ENCODE measurements at regions not wholly inside any gene's neighbourhood (a gene's known extent, or its start where the extent isn't known, plus 50 kb on each side); places are given as distances from the start of the nearest gene placed in this dataset.
"Not testable (repeated sequence)": the region's sequence is repeated elsewhere in the genome, so short reads cannot be mapped to it uniquely, and the experiment has no call there.

DNA sequence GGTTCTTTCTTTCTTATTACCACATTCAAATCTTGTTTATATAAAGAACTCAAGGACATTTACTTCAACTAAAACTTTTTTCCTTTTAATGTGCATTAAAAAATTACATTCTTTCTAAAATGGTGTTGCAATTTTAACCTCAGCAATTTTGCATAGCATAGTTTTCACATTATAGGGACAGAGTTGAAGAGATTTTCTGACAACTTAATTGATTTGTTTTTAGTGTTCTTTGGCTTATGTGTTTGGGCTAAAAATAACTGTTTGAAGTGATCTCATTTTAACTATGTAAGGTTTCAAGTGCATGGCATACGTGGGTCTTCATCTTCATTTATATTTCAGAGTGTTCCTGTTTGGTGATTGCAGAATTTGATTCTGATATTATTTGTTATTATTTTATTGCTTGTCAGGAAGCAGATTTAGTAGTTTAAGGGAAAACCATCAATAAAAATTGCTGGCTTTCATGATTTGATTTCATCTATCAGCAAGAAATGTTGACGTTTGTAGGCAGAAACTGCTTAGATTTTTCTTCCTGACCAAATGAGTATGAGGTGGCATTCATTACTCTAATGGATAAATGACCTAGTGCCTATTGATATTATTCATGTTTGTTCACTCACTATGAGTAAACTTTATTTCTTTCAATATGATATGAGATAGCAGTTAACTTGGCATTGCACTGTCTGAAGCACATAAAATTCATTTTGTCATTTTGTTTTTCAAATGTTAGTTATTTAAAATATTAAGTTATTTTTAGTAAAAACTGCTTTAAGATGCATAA, 398.4 kb downstream of the NUP35 start:
- in situ Hi-C loops (cut with HindIII; ENCODE audit: low sequenced_read_pairs): no loop called here

DNA sequence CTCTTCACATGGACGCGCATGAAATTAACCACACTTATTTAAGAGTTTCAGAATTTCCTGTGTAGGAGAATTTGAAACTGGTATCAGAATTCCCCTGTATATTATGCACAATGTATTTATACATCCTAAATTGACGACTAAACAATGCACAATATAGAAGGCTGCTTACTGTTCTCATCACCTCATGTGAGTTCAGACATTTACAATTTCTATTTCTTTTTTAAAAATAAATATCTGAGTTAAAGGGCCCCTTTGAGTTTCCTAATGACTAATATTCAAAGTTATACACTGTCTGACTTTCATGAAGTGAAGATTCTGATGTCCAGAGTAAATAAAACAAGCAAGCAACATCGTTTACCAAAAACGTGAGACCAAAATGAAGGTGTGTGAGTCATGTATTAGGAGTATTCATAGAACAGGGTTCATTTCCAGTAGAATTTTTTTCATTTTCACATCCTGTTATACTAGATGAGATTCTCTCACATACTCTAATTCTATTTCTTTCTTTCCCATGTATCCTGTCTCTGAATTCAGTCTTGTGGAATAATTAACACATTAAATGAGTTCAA, 406.2 kb downstream of the NUP35 start:
- in situ Hi-C loops (cut with HindIII; ENCODE audit: low sequenced_read_pairs): no loop called here

DNA sequence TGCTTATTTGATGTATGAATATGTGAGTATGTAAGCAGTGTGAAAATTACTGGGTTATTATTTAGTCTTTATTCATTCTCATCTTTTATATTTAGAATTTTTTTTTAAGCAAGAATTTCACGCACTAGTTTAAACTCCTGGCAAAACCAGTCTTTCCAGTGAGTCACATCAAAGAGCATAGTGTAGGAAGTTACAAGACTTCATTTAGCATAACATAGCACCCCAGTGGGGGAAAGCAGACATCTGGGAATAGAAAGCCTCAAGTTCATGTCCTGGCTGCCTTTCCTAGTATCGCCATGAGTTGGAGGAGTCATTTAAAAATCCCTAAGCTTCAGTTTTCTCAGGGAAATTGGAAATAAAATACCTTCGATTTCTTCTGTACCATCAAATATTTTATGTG, 408.3 kb downstream of the NUP35 start:
- in situ Hi-C loops (cut with HindIII; ENCODE audit: low sequenced_read_pairs): no loop called here

DNA sequence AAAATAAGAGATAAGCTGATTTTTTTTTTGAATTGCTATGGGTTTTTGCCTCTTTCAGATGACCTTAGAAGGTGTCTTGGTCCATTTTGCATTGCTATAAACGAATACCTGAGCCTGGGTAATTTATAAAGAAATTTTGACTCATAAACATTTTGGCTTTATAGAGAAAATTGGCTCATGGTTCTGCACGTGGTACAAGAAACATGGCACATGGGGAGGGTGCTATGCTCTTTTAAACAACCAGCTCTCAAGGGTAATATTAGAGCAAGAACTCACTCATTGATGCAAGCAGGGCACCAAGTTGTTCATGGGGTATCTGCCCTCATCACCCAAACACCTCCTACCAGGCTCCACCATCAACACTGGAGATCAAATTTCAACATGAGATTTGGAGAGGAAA, 408.8 kb downstream of the NUP35 start:
- in situ Hi-C loops (cut with HindIII; ENCODE audit: low sequenced_read_pairs): no loop called here

DNA sequence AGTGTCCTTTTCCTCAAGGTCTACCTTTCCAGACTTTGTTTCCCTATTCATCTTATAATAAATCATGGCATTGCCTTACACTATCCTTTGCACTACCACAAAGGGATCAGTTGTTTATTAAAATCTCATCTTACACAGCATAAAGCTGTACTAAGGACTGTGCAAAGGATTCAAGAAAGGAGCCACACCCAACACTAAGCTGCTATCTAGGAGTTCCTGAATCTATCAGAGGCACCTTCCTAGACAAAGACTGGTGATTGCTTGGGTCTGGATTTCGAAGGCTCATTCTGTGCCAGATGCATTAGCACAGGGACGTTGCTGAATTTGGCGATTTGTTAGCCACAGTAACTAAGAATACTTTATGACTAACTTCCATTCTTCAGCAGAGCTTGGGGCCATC, 412.0 kb downstream of the NUP35 start:
- in situ Hi-C loops (cut with HindIII; ENCODE audit: low sequenced_read_pairs): no loop called here

DNA sequence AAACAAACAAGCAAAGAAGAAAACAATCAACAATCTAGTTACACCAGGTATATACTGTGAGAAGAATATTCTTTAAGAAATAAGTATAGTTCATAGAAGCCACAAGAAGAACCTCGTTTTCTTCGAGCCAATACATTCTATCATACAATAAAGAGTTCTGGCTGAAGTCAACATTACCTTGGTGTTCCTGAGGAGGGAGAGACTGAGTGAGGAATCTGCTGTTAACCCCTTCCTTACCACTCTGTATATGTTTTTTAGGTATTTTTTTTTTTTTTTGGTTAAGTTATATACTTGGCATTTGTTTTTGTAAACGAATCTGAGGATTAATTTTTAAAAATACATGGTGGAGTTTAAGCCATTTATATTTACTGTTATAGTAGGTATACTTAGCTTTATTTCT, 412.5 kb downstream of the NUP35 start:
- in situ Hi-C loops (cut with HindIII; ENCODE audit: low sequenced_read_pairs): no loop called here

DNA sequence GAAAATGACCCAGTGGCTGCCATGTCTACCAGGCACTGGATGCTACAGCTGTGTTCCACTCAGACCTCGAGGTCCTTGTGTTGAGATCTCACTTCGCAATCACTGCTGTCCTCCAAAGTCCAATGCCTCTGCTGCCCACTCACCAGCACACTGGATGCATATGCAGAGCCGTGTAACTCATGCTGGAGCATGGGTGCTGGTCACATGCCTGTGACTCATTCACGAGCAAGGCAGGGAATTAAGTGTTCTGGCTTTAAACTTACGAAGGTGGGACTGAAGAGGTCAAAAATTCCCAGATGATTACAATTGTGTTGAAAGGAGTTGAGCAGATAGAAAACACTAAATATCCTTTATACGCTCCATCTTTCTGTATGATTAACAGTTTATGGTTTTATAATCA, 417.5 kb downstream of the NUP35 start:
- in situ Hi-C loops (cut with HindIII; ENCODE audit: low sequenced_read_pairs): no loop called here

DNA sequence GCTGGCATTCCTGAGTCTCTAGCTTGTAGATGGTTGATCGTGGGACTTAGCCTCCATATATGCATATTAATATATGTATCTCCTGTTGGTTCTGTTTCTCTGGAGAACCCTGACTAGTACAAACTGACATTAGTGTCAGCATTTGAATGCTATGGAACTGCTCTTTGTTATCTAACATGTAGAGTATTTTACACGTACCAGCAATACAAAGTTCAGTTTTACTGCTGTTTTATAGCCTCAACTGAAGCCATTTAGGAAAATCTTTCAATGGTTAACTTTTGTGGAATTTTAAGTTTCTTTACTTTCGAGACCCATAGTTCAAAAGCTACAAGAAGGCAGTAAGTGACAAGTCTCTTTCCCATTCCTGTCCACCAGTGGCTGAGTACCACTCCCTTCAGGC, 418.4 kb downstream of the NUP35 start:
- in situ Hi-C loops (cut with HindIII; ENCODE audit: low sequenced_read_pairs): no loop called here

DNA sequence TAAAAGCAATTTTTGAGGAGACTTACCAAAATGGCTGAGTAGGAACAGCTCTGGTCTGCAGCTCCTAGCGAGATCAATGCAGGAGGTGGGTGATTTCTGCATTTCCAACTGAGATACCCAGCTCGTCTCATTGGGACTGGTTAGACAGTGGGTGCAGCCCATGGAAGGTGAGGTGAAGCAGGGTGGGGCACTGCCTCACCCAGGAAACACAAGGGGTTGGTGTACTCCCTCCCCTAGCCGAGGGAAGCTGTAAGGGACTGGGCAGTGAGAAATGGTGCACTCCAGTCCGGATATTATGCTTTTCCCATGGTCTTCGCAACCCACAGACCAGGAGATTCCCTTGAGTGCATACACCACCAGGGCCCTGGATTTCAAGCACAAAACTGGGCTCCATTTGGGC, 419.0 kb downstream of the NUP35 start:
- in situ Hi-C loops (cut with HindIII; ENCODE audit: low sequenced_read_pairs): no loop called here

DNA sequence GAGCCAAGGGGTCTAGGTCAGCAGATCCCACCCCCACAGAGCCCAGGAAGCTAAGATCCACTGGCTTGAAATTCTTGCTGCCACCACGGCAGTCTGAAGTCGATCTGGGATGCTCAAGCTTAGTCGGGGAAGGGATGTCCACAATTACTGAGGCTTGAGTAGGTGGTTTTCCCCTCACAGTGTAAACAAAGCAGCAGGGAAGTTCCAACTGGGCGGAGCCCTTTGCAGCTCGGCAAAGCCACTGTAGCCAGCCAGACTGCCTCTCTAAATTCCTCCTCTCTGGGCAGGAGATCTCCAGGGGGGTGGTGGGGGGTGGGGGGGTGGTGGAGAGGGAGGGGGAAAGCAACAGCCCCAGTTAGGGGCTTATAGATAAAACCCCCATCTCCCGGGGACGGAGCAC, 419.5 kb downstream of the NUP35 start:
- in situ Hi-C loops (cut with HindIII; ENCODE audit: low sequenced_read_pairs): no loop called here

DNA sequence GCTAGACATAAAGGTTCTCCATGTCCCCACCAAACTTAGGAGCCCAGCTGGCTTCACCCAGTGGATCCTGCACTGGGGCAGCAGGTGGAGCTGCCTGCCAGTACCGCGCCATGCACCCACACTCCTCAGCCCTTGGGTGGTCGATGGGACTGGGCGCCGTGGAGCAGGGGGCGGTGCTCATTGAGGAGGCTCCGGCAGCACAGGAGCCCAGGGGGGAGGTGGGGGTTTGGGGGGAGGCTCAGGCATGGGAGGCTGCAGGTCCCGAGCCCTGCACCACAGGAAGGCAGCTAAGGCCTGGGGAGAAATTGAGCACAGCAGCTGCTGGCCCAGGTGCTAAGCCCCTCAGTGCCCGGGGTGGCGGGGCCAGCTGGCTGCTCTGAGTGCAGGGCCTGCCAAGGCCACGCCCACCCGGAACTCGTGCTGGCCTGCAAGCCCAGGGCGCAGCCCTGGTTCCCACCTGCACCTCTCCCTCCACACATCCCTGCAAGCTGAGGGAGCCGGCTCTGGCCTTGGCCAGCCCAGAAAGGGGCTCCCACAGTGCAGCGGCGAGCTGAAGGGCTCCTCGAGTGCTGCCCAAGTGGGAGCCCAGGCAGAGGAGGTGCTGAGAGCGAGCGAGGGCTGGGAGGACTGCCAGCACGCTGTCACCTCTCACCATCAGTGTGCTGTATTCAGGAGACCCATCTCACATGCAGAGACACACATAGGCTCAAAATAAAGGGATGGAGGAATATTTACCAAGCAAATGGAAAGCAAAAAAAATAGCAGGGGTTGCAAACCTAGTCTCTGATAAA, 422.5 kb downstream of the NUP35 start:
- in situ Hi-C loops (cut with HindIII; ENCODE audit: low sequenced_read_pairs): not testable (repeated sequence)

DNA sequence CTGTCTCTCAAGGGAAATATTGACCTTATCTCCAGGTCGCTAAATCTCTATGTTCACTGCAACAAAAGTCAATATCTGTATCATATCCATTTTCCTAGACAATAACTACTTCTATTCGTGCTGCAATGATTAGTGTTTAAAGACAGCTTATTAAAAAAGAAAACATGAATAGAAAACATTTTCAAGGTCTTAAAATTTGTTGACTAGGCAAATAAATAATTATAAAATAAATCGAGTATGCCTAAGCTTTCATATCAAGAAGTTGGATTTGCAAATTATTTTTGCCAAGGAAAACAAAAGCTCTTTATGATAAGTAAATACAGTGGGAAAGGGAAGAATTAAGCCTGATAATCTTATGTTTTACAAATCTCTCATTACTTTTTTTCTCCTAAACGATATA, 428.5 kb downstream of the NUP35 start:
- in situ Hi-C loops (cut with HindIII; ENCODE audit: low sequenced_read_pairs): no loop called here

DNA sequence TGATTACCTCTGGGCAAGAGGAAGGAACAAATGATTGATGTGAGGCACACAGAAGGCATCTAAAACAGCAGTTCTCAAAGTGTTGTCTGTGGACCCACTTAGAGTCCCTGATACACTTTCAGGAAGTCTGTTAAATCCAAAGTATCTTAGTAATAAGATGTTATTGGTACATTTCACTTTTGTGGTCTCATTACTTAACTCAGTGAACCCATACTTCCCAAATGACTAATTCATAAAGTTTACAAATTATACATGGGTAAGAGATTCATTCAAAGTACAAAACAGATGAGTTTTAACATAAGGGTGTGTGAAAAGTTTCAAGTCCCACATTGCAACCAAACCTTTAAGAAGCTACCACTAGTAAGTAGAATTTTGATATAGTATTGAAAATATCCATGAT, 440.5 kb downstream of the NUP35 start:
- in situ Hi-C loops (cut with HindIII; ENCODE audit: low sequenced_read_pairs): no loop called here

DNA sequence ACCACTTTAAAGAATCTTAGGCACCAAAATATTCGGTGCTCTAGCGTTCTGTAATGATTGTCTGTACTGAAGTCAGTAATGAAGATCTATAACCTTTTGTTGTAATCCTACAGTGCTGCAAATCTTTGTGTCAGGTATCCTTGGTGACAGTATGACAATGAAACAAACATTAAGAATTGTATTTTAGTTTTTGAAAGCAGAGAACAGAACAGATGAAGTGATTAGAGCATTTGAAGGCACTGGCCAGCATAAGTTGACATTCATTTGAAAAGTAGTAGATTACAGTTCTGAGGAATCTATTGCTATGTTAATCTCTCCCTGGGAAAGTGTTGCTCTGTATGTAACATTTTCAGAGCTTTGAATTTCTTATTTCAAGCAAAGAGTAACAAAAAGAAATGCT, 451.2 kb downstream of the NUP35 start:
- in situ Hi-C loops (cut with HindIII; ENCODE audit: low sequenced_read_pairs): no loop called here

DNA sequence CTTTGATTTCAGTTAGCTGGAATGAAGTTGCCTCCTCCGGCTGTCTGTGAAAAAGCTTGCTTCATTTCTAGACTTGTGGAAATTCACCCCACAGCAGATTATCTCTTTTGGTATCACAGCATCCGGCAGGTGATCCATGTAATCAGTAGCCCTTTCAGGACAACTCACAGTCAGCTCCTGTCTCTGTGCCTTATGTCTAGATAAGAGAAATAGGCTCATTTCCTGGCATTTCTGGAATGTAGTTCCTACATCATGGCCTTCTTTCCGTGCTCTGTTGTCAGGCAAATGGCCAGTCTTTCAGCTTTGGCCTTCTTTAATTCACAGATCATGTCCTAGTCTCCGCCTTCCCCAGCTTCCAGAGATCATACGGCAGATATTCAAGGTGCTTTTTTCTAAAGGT, 455.4 kb downstream of the NUP35 start:
- in situ Hi-C loops (cut with HindIII; ENCODE audit: low sequenced_read_pairs): no loop called here

DNA sequence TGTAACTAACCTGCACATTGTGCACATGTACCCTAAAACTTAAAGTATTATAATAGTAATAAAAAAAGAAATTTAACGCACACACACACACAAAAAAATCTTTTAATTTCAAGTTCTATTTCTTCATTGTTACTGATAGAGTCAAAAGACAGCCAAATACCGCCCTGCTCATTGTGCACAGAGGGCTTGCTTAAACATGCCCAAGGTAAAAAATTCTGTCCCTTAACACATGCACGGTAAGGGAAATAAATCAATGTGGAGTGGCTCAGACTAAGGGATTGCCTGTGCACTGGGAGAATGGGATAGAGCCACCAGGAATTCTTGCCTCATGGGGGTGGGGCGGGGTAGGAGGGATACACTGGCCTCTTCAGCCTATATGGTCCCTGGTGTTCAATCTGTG, 468.0 kb downstream of the NUP35 start:
- in situ Hi-C loops (cut with HindIII; ENCODE audit: low sequenced_read_pairs): no loop called here

DNA sequence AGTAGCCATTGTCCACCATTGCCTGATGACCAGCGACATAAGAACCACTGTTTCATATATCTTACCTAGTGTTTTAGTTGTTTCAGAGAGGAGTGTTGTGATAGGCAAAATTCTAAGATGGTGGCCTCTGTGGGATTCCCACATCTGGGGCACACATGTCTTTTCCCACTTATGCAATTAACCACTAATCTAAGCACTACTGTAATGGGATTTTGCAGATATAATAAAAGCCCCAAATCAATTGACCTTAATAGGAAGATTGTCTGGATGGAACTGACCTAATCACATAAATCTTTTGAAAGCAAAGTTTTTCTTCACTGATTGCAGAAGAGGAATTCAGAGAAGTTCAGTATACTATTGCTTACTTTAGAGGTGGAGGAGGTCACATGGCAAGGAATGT, 469.9 kb downstream of the NUP35 start:
- in situ Hi-C loops (cut with HindIII; ENCODE audit: low sequenced_read_pairs): no loop called here

DNA sequence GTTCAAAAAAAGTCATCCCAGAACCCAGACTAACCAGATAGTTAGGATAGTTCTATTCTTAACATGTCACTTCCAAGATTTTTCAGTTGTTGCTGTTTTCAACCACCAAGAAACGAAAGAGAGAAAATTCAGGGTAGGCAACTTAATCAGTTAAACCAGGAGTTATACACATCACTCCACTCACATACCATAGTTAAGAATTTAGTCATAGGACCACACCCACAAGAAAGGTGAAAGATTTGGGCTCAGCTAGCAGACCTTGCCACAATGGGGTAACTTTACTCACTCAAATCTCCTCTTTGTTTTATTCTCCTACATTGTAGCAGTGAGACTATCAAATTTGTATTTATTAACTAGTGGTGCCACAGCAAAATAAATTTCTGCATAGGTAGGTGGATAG, 473.6 kb downstream of the NUP35 start:
- in situ Hi-C loops (cut with HindIII; ENCODE audit: low sequenced_read_pairs): no loop called here

DNA sequence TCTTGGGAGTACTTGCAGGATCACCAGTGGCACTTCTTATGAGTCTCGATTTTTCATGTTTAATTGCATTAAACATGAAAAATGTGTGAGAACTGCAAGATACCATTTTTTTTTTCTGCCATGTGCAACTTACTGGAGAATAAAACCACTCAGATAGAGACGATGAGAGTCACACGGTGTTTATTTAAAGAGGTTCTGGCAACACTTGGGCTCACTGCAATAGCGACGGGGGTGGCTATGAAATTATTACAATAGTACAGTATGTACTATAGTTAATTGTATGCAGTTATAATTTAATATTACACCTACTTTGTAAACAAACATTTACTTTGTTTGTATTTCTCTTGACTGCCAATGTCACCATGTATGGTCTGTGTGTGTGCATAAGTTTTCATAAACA, 479.8 kb downstream of the NUP35 start:
- in situ Hi-C loops (cut with HindIII; ENCODE audit: low sequenced_read_pairs): no loop called here

DNA sequence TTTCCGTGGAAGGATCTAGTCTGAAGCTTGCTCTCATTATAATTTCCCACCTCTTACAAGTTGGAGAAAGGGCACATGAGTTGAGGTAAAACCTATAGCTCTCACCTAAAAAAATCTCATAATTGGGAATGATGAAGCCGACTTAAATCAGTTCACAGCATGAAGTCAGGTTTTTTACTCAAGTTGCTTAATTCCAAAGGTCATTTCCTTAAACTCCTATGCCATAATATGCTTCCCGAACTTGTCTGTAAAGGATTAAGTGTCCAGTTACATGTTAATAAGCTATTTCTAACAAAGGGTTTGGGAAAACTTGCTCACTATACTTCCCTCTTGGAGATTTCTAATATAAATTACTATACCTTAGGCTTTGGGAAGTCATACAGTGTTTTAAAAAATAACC, 481.2 kb downstream of the NUP35 start:
- in situ Hi-C loops (cut with HindIII; ENCODE audit: low sequenced_read_pairs): no loop called here

DNA sequence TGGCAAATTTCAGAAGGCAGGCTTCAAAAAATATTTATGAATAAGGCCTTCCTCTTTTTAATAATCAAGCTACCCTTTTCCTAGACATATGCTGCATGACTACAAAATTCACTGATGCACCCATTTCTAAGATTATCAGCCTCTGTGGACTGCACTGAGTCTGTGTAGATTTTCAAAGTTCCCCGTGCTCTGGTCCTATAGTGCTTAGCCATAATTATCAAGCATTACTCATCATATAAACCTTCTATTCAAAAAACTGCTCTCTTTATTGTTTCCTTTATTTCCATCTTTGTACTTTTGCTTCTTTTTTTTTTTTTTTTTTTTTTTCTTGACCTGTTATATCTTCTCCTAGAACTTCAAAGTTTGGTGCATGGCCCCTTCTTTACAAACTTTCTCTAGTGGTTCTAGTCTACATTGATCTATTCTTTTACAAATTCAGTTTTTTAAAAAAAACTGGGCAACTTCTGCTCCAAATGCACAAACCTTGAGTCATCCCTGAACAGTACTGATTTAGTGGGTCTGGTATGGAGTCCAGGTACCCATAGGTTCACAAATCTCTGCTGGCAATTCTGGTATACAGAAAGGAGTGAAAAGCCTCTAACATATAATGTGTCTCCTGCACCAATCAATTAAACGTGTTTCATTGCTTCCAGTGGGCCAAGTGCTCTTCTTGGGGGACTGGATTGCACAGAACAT, 481.9 kb downstream of the NUP35 start:
- in situ Hi-C loops (cut with HindIII; ENCODE audit: low sequenced_read_pairs): no loop called here

DNA sequence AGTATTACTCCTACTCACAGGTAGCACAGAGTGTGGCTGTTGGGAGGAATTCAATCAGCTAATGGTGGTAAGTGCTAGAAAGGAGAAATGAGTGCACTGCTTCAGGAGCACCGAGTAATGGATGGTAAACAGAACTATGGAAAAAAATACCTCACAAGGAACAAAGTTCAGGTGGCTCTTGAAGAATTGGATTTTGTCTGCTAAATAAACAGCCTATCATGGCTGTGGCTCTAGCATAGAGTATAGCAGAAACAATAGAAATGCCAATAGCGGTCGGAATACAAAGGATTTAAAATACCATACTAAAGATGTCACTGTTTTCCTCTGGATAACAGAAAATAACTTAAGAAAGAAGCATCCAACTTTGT, 482.5 kb downstream of the NUP35 start:
- in situ Hi-C loops (cut with HindIII; ENCODE audit: low sequenced_read_pairs): no loop called here

Data from DLD1 (cell line).